Superior temporal gyrus (tissue), 1 donor: ENCODE measurements at regions not wholly inside any gene's neighbourhood (a gene's known extent, or its start where the extent isn't known, plus 50 kb on each side); places are given as distances from the start of the nearest gene placed in this dataset.

Source experiments
- DNase-seq: peaks from one replicate; pipeline ENCODE4 v3.0.0-alpha.2; 2016; ENCODE audit errors: extremely low spot score

- DNase-seq: peak; percentile 26
These were observed 51.8 kb upstream of the ADPGK start for GRCh38 chr15:72835294-72835890.

GRCh38 chr15:72833561-72833960, 50.0 kb upstream of the ADPGK start:
- no peak for DNase-seq
